Germinal center (tissue), 1 donor: ENCODE measurements at regions not wholly inside any gene's neighbourhood (a gene's known extent, or its start where the extent isn't known, plus 50 kb on each side); places are given as distances from the start of the nearest gene placed in this dataset.

Experiments used
- DNase-seq: peaks from one replicate; pipeline ENCODE4 v3.0.0; 2012; ENCODE audit warnings: mixed read lengths, low spot score

DNA sequence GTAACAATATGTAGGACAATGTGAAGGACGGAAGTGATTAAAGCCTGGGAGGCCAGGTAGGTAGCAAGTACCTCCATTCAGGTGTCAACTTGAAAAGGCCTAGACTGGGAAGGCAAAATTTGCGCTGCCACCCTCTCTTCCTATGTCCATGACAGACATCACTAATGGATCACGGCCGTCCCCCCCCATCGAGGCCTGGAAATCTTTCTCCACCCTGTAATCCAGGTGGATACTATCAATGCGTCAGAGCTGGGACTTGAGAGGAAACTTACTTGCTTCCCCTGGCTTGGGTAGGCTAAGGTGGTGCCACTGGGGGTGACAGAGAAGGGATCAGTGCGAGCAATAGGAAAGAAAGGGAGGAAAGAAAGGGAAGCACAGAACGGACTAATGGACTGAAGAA lies 156.1 kb downstream of the SALL1 start:
- DNase-seq = no peak

DNA sequence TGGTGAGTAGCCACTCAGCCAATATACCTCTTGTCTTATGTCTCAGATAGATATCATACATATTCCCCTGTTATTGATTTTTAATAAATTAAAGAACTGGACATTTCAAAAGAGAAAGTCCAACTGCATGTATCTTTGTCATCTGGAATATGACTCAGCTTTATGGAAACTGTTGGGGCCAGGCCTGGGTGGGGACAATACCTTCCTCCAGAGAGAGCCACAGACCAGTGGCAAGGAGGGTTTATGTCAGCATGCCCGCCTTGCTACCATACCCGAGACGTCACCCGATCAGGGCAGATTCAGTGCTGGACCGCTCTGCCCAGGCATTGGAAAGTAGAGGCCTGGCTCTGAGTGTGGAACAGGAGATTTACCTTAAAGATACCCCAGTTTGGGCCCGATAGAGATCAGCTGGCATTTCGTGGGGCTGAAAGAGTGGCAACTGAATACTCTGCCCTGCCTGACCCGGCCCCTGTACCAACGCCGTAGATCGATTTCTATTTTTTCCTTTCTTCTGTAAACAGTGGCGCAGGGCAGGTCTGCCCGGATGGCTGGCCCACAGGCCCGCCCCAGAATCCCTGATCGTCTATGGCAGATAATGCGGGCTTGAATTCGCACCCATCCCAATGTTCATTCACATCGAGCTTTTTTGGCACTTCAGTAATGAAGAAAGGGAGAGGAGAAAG lies 158.6 kb downstream of the SALL1 start:
- no peak for DNase-seq

- no peak for DNase-seq
Observed at GRCh38 chr16:50991436-50991835, 159.6 kb downstream of the SALL1 start.

DNA sequence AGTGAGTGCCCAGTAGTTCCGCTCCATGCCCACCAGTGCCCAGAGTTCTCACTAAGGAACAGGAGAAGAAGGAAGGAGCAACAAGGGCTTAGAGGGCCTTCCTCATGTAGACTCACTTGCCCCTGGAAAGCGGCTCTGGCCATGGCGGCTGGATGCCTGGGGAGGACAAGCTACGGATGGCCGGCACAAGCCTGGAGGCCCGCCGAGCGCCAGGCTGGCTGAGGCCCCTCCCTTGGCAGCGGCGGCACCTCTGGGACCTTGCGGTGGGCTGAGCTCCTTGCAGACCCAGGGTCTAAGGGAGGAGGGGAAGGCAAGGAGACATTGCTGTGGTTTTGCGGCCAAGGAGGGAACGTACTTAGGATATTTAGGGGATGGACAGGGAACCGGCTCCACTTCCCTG lies 160.1 kb downstream of the SALL1 start:
- no peak for DNase-seq

- no peak for DNase-seq
Observed at GRCh38 chr16:50989047-50989446, 162.0 kb downstream of the SALL1 start.

DNA sequence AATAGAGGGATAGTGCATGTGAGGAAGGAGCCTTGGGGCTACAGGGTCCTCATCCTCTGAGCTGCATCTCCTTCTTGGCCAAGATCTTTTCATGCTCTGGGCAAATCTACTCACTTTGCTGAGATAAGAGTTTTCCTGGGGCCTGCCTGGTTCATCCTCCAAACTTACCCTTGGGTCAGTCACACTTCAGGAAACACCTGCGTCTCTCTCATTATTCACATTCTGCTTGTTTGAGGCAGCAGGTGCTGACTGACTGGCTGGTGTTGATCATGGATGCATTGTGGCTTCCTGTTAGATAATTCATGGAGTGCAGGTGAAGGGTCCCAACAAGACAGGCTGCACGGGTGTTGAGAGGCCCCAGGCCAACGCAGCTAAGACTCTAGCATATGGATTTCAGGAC lies 162.6 kb downstream of the SALL1 start:
- no peak for DNase-seq

- DNase-seq = no peak
Observed at GRCh38 chr16:50986453-50986852, 164.6 kb downstream of the SALL1 start.

- no peak for DNase-seq
Observed at GRCh38 chr16:50985733-50986132, 165.3 kb downstream of the SALL1 start.

- no peak for DNase-seq
Observed at GRCh38 chr16:50984688-50985087, 166.4 kb downstream of the SALL1 start.

GRCh38 chr16:50982808-50983207 lies 168.3 kb downstream of the SALL1 start:
- no peak for DNase-seq

GRCh38 chr16:50981951-50982350 lies 169.1 kb downstream of the SALL1 start:
- no peak for DNase-seq

GRCh38 chr16:50980666-50981065 lies 170.4 kb downstream of the SALL1 start:
- no peak for DNase-seq

- no peak for DNase-seq
Observed at GRCh38 chr16:50979806-50980620, 171.1 kb downstream of the SALL1 start.

DNA sequence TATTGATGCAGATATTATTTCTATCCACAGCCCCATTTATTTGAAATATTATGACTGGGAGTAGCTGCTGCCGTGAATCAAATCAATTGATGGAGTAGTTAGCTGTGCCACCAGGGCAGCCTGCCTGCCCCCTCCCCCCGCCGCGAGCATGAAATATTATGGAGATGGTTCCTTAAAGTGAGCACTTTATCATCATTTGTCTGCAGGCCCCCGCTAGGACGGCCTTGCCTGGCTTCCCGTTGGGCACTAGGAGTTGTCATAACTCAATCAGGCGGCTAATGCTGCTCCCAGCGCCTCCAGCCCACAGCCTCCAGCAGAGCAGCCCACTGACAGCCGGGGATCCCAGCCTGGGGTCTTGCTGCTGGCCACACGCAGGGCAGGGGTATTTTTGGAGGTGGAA lies 173.9 kb downstream of the SALL1 start:
- no peak for DNase-seq

GRCh38 chr16:50974438-50975036 lies 176.5 kb downstream of the SALL1 start:
- DNase-seq = no peak

DNA sequence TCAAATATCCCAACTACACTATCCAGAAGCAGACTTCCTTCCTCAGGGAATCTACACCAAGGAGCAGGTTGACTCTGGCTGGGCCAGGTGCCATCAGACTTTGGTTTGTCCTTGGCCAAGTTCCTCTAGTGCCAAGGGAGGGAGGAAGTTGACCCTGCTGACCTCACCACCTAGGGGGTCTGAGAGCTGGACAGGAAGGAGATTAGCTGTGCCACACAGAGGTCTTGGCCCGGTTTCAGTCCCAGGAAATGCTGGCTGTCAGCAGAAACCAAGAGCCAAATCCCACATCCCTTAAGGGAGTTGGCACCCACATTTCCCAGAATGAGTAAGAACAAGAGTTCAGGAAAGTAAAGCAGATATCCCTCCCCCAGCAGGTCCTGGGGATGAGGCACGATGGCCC lies 178.2 kb downstream of the SALL1 start:
- no peak for DNase-seq

DNA sequence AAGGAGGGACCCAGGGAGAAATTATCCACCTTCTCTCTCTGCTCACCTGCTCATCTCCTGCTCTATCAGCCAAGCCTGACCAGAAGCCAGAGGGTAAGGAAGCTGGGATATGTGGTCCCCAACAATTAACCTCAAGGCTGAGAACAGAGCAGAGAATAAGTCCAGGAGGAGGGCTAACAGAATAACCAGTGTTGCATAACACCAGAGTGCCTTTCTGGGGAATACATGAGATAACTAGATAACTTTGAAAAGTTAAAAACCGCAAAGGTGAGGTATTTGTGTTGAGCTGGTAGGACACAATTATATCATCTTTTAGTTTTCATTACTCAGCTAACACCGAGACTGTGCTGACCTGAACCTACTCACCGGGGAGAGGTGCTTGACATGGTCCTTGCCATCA lies 180.8 kb downstream of the SALL1 start:
- no peak for DNase-seq

DNA sequence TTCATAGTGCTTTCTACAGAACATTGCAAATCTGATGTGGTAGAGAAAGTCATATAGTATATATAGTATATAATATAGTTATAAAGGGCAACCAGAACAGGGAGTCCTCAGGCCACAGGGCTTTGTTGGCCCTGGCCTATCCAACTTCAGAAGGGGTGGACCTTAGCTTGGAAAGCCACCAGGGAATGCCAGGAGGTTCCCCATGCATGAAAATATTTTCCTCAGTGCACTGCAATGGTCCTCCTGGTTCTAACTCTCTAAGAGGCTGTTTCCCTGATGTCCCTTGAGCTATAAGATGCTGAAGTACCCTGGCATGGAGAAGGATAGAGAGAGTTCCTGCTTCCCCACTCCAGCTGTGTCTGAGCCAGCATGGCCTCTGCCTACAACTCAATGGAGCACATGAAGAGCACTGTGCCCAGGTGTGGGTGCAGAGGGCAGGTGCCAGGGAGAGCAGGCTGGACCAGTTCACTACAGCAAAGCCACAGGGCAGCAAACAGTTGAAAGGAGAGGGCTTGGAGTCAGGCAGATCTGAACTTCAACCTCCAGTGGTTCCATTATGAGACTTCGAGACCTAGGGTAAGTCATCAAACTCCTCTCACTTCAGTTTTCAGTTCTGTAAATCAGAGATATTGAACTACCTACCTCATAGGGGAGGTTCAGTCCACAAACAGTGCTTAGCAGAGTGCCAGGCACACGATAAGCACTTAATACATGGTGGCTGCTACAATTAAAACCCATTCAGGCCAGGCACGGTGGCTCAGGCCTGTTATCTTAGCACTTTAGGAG lies 183.1 kb downstream of the SALL1 start:
- no peak for DNase-seq

DNA sequence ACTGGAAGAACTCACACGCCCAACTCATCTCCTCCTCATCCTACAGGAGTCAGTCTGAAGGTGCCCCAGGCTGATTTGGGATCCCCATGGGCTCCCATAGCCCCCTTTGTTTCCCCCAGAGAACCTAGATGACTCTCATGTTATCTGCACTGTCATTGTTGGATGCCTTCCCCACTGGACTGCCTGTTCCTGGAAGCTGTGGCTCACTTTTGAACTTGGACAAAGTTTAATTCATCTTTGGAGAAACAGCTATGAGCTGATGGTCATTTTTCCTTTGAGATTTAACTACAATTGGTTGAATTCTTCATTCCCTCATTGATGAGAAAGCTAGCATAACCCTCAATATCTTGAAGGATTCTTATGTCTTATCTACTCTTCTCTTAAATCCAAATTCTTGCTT lies 186.6 kb downstream of the SALL1 start:
- no peak for DNase-seq

GRCh38 chr16:50961952-50962351 lies 189.1 kb downstream of the SALL1 start:
- DNase-seq = no peak

GRCh38 chr16:50960517-50961202 lies 190.4 kb downstream of the SALL1 start:
- DNase-seq = no peak

DNA sequence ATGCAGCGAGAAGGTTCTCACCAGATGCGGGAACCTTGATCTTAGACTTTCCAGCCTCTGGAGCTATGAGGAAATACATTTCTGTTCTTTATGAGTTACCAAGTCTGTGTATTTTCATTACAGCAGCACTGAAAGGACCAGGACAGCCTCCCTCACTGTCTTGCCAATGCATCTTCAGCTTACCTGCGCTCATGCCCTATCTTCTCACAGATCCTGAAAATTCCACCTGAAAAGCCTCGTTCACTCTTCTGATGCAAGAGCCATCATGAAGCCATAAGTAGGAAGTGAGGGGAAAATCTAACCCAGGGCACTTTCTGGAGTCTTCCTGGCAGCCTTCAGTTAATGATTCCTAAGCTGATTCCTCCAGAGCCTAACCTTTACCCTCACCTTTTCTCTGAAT lies 194.0 kb downstream of the SALL1 start:
- DNase-seq = no peak
